Ascending aorta (tissue), 2 donors: ENCODE measurements at regions not wholly inside any gene's neighbourhood (a gene's known extent, or its start where the extent isn't known, plus 50 kb on each side); places are given as distances from the start of the nearest gene placed in this dataset.
A peak's percentile ranks its signal among the peaks of the same experiment; 100 is the strongest.
"Not testable (repeated sequence)": the region's sequence is repeated elsewhere in the genome, so short reads cannot be mapped to it uniquely, and the experiment has no call there.

Source experiments
- DNase-seq, 2 donors: peaks; one replicate each; pipeline ENCODE4 v3.0.0-alpha.2; 2019; ENCODE audit warnings: low spot score in 2 of 2
- H3K27ac ChIP-seq, 2 donors: fragments of 200-600 bp; sonication (generic); one replicate each; pipeline ENCODE4 v1.5.1; 2016 to 2017; ENCODE audit warnings: mild to moderate bottlenecking in 1 of 2
- H3K27me3 ChIP-seq: fragments of 200-600 bp; sonication (generic); one replicate; pipeline ENCODE4 v1.5.1; 2017
- H3K36me3 ChIP-seq, 2 donors: fragments of 200-600 bp; sonication (generic); one replicate each; pipeline ENCODE4 v1.5.1; 2016
- H3K4me1 ChIP-seq, 2 donors: fragments of 200-600 bp; sonication (generic); one replicate each; pipeline ENCODE4 v1.5.1; 2016 to 2017; ENCODE audit warnings: mild to moderate bottlenecking in 1 of 2
- H3K4me3 ChIP-seq, 2 donors: fragments of 200-600 bp; sonication (generic); one replicate each; pipeline ENCODE4 v1.5.1; 2016 to 2017; ENCODE audit warnings: mild to moderate bottlenecking in 1 of 2
- H3K9me3 ChIP-seq, 2 donors: fragments of 200-600 bp; sonication (generic); one replicate each; pipeline ENCODE4 v1.5.1; 2016
- CTCF ChIP-seq, 3 experiments: fragments of 200-600 bp in 2 of 3; fragments of 450-650 bp in 1 of 3; sonication (generic) in 2 of 3; IDR thresholded peaks; one replicate each; pipeline ENCODE4 v1.5.1; 2016 to 2019; ENCODE audit warnings: antibody characterized with exemption in 3 of 3, mild to moderate bottlenecking in 1 of 3, moderate library complexity in 1 of 3
- intact Hi-C: fragments of 100-400 bp; cut with DNase I; formaldehyde crosslinking; loops from one replicate; pipeline ENCODE4 v1.15.1; 2023

GRCh38 chr17:20633268-20634059 is 53.9 kb downstream of the CDRT15L2 start:
- intact Hi-C loops, H3K4me1 ChIP-seq, H3K9me3 ChIP-seq, H3K27ac ChIP-seq, H3K36me3 ChIP-seq, H3K4me3 ChIP-seq, DNase-seq, H3K27me3 ChIP-seq: not testable (repeated sequence)

GRCh38 chr17:20640147-20640546 is 60.6 kb downstream of the CDRT15L2 start:
- H3K36me3 ChIP-seq, H3K27me3 ChIP-seq, H3K27ac ChIP-seq, H3K9me3 ChIP-seq, DNase-seq, H3K4me3 ChIP-seq, intact Hi-C loops, H3K4me1 ChIP-seq: not testable (repeated sequence)

GRCh38 chr17:20646661-20647272 is 67.2 kb downstream of the CDRT15L2 start:
- H3K9me3 ChIP-seq, H3K36me3 ChIP-seq, DNase-seq, intact Hi-C loops, H3K4me3 ChIP-seq, H3K4me1 ChIP-seq, H3K27ac ChIP-seq, H3K27me3 ChIP-seq: not testable (repeated sequence)
- TF ChIP-seq CTCF (IDR thresholded peaks at IDR 0.05): peak in 2 of 3 experiments; percentile 9 to 22

GRCh38 chr17:20649097-20649767 is 69.7 kb downstream of the CDRT15L2 start:
- H3K4me3 ChIP-seq, DNase-seq, H3K4me1 ChIP-seq, H3K36me3 ChIP-seq, H3K27ac ChIP-seq, intact Hi-C loops, H3K27me3 ChIP-seq, H3K9me3 ChIP-seq: not testable (repeated sequence)

GRCh38 chr17:20651022-20651421 is 71.5 kb downstream of the CDRT15L2 start:
- H3K27ac ChIP-seq, DNase-seq, H3K4me3 ChIP-seq, H3K9me3 ChIP-seq, H3K36me3 ChIP-seq, H3K27me3 ChIP-seq, intact Hi-C loops, H3K4me1 ChIP-seq: not testable (repeated sequence)

- H3K36me3 ChIP-seq, H3K27me3 ChIP-seq, H3K9me3 ChIP-seq, H3K4me3 ChIP-seq, intact Hi-C loops, DNase-seq, H3K27ac ChIP-seq, H3K4me1 ChIP-seq: not testable (repeated sequence)
Measured at GRCh38 chr17:20651736-20652135, 72.2 kb downstream of the CDRT15L2 start.

GRCh38 chr17:20653391-20653790 is 73.9 kb downstream of the CDRT15L2 start:
- not testable (repeated sequence) for H3K27me3 ChIP-seq

GRCh38 chr17:20654114-20654513 is 74.6 kb downstream of the CDRT15L2 start:
- intact Hi-C loops, H3K27me3 ChIP-seq, DNase-seq, H3K27ac ChIP-seq, H3K36me3 ChIP-seq, H3K9me3 ChIP-seq, H3K4me3 ChIP-seq, H3K4me1 ChIP-seq: not testable (repeated sequence)

More at GRCh38 chr17:20653391-20653790, 73.9 kb downstream of the CDRT15L2 start:
- DNase-seq, H3K27ac ChIP-seq, H3K9me3 ChIP-seq, intact Hi-C loops, H3K36me3 ChIP-seq, H3K4me3 ChIP-seq, H3K4me1 ChIP-seq: not testable (repeated sequence)

- H3K9me3 ChIP-seq, H3K27me3 ChIP-seq, H3K27ac ChIP-seq, H3K4me3 ChIP-seq, intact Hi-C loops, H3K36me3 ChIP-seq, H3K4me1 ChIP-seq, DNase-seq: not testable (repeated sequence)
Measured at GRCh38 chr17:20654575-20654974, 75.1 kb downstream of the CDRT15L2 start.

GRCh38 chr17:20665103-20665955 is 85.8 kb downstream of the CDRT15L2 start:
- intact Hi-C loops, DNase-seq, H3K4me3 ChIP-seq, H3K27me3 ChIP-seq, H3K27ac ChIP-seq, H3K9me3 ChIP-seq, H3K36me3 ChIP-seq, H3K4me1 ChIP-seq: not testable (repeated sequence)

GRCh38 chr17:20666689-20667088 is 87.2 kb downstream of the CDRT15L2 start:
- H3K9me3 ChIP-seq, H3K27me3 ChIP-seq, H3K36me3 ChIP-seq, H3K4me1 ChIP-seq, H3K4me3 ChIP-seq, DNase-seq, intact Hi-C loops, H3K27ac ChIP-seq: not testable (repeated sequence)

GRCh38 chr17:20667712-20668111 is 88.2 kb downstream of the CDRT15L2 start:
- DNase-seq, intact Hi-C loops, H3K9me3 ChIP-seq, H3K27ac ChIP-seq, H3K4me1 ChIP-seq, H3K36me3 ChIP-seq, H3K27me3 ChIP-seq, H3K4me3 ChIP-seq: not testable (repeated sequence)
